Stomach smooth muscle (tissue), 2 donors: ENCODE measurements at regions not wholly inside any gene's neighbourhood (a gene's known extent, or its start where the extent isn't known, plus 50 kb on each side); places are given as distances from the start of the nearest gene placed in this dataset.

Source experiments
- H3K27ac ChIP-seq: one replicate; pipeline ENCODE4 v1.7.0; 2013; ENCODE audit warnings: mild to moderate bottlenecking, low read length, inconsistent platforms
- H3K27me3 ChIP-seq, 2 donors: one replicate each; pipeline ENCODE4 v1.7.0; 2013; ENCODE audit warnings: low read length in 2 of 2; ENCODE audit not compliant: insufficient read depth in 2 of 2, control insufficient read depth in 1 of 2
- H3K36me3 ChIP-seq, 2 donors: one replicate each; pipeline ENCODE4 v1.7.0; 2013; ENCODE audit warnings: low read length in 2 of 2; ENCODE audit not compliant: control insufficient read depth in 2 of 2, insufficient read depth in 2 of 2
- H3K4me1 ChIP-seq: one replicate; pipeline ENCODE4 v1.7.0; 2013; ENCODE audit warnings: low read length; ENCODE audit not compliant: control insufficient read depth, insufficient read depth
- H3K4me3 ChIP-seq, 2 donors: one replicate each; pipeline ENCODE4 v1.7.0; 2013; ENCODE audit warnings: low read length in 2 of 2
- H3K9ac ChIP-seq, 2 donors: one replicate each; pipeline ENCODE4 v1.7.0; 2013; ENCODE audit warnings: low read length in 2 of 2, mild to moderate bottlenecking in 1 of 2
- H3K9me3 ChIP-seq, 2 donors: one replicate each; pipeline ENCODE4 v1.7.0; 2013; ENCODE audit warnings: low read length in 2 of 2; ENCODE audit not compliant: control insufficient read depth in 2 of 2
- donor health status: healthy.
- donor health status: Pancreatic carcinoma.

GRCh38 chr5:174191076-174191475 lies 145.6 kb downstream of the NSG2 start:
- H3K9me3 ChIP-seq: peaks cover 0 to 3% of the 10 kb centered on the region in 2 donors
- H3K27ac ChIP-seq: no peak overlapping the region
- H3K4me1 ChIP-seq: no peaks in the 10 kb centered on the region
- no peak overlapping the region for H3K9ac ChIP-seq
- H3K36me3 ChIP-seq: no peaks in the 10 kb centered on the region
- H3K4me3 ChIP-seq: no peak overlapping the region
- peaks cover 4 to 19% of the 10 kb centered on the region in 2 donors for H3K27me3 ChIP-seq

- Histone ChIP-seq H3K27me3 (peaks cover 4 to 19% of the 10 kb centered on the region in 2 donors), H3K9me3 (peaks cover 0 to 3% of the 10 kb centered on the region in 2 donors), H3K27ac (no peak overlapping the region), H3K9ac (no peak overlapping the region), H3K4me1 (no peaks in the 10 kb centered on the region), H3K4me3 (no peak overlapping the region), H3K36me3 (no peaks in the 10 kb centered on the region)
Measured at GRCh38 chr5:174191850-174192655, 146.5 kb downstream of the NSG2 start.

GRCh38 chr5:174192901-174193300 lies 147.4 kb downstream of the NSG2 start:
- H3K4me1 ChIP-seq: no peaks in the 10 kb centered on the region
- peaks cover 4 to 19% of the 10 kb centered on the region in 2 donors for H3K27me3 ChIP-seq
- peaks cover 0 to 3% of the 10 kb centered on the region in 2 donors for H3K9me3 ChIP-seq

GRCh38 chr5:174195517-174195916 lies 150.0 kb downstream of the NSG2 start:
- no peak overlapping the region for H3K4me3 ChIP-seq

More at GRCh38 chr5:174192901-174193300, 147.4 kb downstream of the NSG2 start:
- no peak overlapping the region for H3K27ac ChIP-seq
- H3K9ac ChIP-seq: no peak overlapping the region
- H3K4me3 ChIP-seq: no peak overlapping the region
- H3K36me3 ChIP-seq: no peaks in the 10 kb centered on the region

DNA sequence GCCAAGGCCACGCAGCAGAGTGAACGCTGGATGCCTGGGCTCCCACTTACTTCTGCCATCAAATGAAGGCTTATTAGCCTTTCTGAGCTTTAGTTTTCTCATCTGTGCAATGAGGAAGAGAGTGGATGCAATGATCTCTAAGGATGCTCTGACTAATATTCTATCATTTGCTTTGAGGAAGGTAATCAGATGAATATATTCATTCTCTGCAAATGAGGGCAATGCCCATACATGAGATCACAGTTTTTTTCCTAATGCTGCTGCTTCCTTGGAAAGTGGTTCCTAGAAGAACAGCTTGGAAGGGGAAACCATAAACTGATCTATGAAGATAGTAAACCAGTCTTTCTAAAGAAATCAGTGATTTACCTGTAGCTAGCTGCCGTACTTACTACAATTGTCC lies 152.4 kb downstream of the NSG2 start:
- Histone ChIP-seq H3K36me3 (no peaks in the 10 kb centered on the region), H3K4me3 (no peak overlapping the region), H3K9ac (no peak overlapping the region), H3K27ac (no peak overlapping the region), H3K4me1 (no peaks in the 10 kb centered on the region), H3K9me3 (peaks cover 0 to 2% of the 10 kb centered on the region in 2 donors), H3K27me3 (peaks cover 0 to 5% of the 10 kb centered on the region in 2 donors)

More at GRCh38 chr5:174195517-174195916, 150.0 kb downstream of the NSG2 start:
- Histone ChIP-seq H3K9me3 (no peaks in the 10 kb centered on the region), H3K27me3 (peaks cover 0 to 7% of the 10 kb centered on the region in 2 donors), H3K36me3 (no peaks in the 10 kb centered on the region), H3K9ac (no peak overlapping the region), H3K27ac (no peak overlapping the region), H3K4me1 (no peaks in the 10 kb centered on the region)

- no peak overlapping the region for H3K9ac ChIP-seq
- H3K4me3 ChIP-seq: no peak overlapping the region
- peaks cover 0 to 7% of the 10 kb centered on the region in 2 donors for H3K9me3 ChIP-seq
- no peaks in the 10 kb centered on the region for H3K4me1 ChIP-seq
- no peak overlapping the region for H3K27ac ChIP-seq
- peaks cover 0 to under 1% of the 10 kb centered on the region in 2 donors for H3K27me3 ChIP-seq
- no peaks in the 10 kb centered on the region for H3K36me3 ChIP-seq
Measured at GRCh38 chr5:174198541-174198940, 153.0 kb downstream of the NSG2 start.

- H3K4me3 ChIP-seq: no peak overlapping the region
- peaks cover 0 to 10% of the 10 kb centered on the region in 2 donors for H3K9me3 ChIP-seq
- H3K36me3 ChIP-seq: no peaks in the 10 kb centered on the region
- peaks cover 0 to 2% of the 10 kb centered on the region in 2 donors for H3K27me3 ChIP-seq
- H3K4me1 ChIP-seq: no peaks in the 10 kb centered on the region
- no peak overlapping the region for H3K9ac ChIP-seq
- no peak overlapping the region for H3K27ac ChIP-seq
Measured at GRCh38 chr5:174202996-174203395, 157.5 kb downstream of the NSG2 start.

- peaks cover 0 to 2% of the 10 kb centered on the region in 2 donors for H3K27me3 ChIP-seq
- H3K9me3 ChIP-seq: peaks cover 0 to 10% of the 10 kb centered on the region in 2 donors
- H3K4me3 ChIP-seq: no peak overlapping the region
- no peaks in the 10 kb centered on the region for H3K4me1 ChIP-seq
- H3K27ac ChIP-seq: no peak overlapping the region
- no peak overlapping the region for H3K9ac ChIP-seq
- H3K36me3 ChIP-seq: no peaks in the 10 kb centered on the region
Measured at GRCh38 chr5:174204535-174205313, 159.2 kb downstream of the NSG2 start.

DNA sequence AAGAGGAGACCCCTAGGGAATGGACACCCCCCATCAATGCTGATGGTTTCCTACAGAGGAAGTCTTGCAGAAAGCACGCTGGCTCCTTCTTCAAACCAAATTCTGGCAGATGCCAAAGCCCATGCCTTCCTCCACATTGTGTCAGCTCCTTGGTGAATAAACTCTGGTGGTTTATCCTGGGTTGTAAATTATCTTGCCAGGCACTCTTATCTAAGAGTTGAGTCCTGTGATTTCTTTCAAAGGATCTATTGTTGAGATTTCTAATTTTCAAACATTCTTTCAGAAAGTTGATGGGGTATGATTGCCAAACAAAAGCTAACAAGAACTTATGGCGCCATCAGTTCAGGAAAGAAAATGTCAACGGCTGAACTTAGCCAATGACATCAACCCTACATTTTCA lies 160.4 kb downstream of the NSG2 start:
- no peak overlapping the region for H3K9ac ChIP-seq
- no peak overlapping the region for H3K4me3 ChIP-seq
- no peaks in the 10 kb centered on the region for H3K4me1 ChIP-seq
- H3K9me3 ChIP-seq: peaks cover 0 to 10% of the 10 kb centered on the region in 2 donors
- H3K27me3 ChIP-seq: peaks cover 0 to 2% of the 10 kb centered on the region in 2 donors
- H3K36me3 ChIP-seq: no peaks in the 10 kb centered on the region
- no peak overlapping the region for H3K27ac ChIP-seq

DNA sequence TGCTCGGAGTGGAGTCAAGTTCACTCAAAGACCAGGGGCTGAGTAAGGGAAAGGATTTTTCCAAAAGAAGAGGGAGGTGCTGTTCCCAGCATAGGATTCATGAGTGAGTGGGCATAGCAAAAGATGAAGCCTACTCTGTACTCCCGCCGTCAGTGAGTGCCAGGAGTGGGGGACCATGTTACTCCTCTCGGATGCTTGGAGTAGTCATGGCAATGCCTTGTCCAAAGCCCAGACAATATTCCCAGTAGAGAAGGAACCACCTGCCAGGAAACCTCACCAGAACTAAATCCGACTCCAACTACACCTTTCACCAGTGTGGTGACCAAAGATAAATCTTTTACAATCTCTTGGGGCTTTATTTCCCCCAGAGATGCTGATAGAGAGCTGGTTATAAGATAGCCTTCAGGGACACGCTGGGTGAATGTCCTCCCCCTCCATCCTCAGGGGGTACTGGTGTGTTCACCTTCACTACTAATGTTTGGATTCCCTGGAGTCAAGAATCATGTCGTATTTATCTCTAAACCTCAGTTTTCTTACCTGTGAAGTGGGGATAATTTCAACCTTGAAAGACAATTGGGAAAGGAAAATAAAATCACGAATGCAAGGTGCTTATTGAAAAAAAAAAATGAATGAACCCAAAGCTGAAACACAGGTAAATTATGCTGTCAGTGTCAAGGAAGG lies 165.2 kb downstream of the NSG2 start:
- Histone ChIP-seq H3K9me3 (peaks cover 0 to 3% of the 10 kb centered on the region in 2 donors), H3K4me3 (no peak overlapping the region), H3K27me3 (peaks cover 0 to 8% of the 10 kb centered on the region in 2 donors), H3K9ac (no peak overlapping the region), H3K27ac (no peak overlapping the region), H3K36me3 (no peaks in the 10 kb centered on the region), H3K4me1 (no peaks in the 10 kb centered on the region)
